ENCODE measurements at regions not wholly inside any gene's neighbourhood (a gene's known extent, or its start where the extent isn't known, plus 50 kb on each side); places are given as distances from the start of the nearest gene placed in this dataset.

DNA sequence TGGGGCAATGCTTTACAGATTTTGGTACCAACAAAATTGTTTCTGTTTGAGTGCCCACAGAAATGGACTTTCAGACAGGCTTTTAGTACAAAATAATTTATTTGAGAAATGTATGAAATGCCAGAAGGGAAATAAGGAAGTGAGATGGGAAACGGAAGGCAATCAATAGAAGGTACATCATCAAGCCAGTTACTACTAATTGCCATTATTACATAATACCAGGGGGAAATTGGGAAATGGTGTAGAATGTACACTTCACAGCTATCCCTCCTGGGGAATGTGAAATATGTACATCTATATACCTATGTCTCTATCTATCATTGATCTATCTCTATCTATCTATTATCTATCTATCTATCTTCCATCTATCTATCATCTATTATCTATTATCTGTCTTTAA lies 264.6 kb upstream of the B3GALT2 start:
- no peak overlapping the region for H3K27ac ChIP-seq (ENCODE audit: control insufficient read depth, insufficient read depth)
- H3K27me3 ChIP-seq (replicated peaks in 1 of 2; ENCODE audit: control insufficient read depth in 2 of 2, insufficient read depth in 2 of 2, low read length in 1 of 2) = no peaks in the 10 kb centered on the region
- TF ChIP-seq CREM (IDR thresholded peaks at IDR 0.05; ENCODE audit: low read depth) (no peak), PAX8 (IDR thresholded peaks at IDR 0.05) (no peak), ESRRA (IDR thresholded peaks at IDR 0.05; ENCODE audit: low read length) (no peak), BHLHE40 (IDR thresholded peaks at IDR 0.05; ENCODE audit: borderline replicate concordance in 1 of 2, low read depth in 2 of 2, low read length in 1 of 2) (no peak), ZNF207 (IDR thresholded peaks at IDR 0.05; ENCODE audit: borderline replicate concordance) (no peak), MXI1 (IDR thresholded peaks at IDR 0.05; ENCODE audit: low read depth, low read length) (no peak), FOS (IDR thresholded peaks at IDR 0.05; ENCODE audit: borderline replicate concordance, extremely low read depth, insufficient read length) (no peak), SIN3A (IDR thresholded peaks at IDR 0.05; ENCODE audit: low read depth, low read length) (no peak), NR2C2 (IDR thresholded peaks at IDR 0.05; ENCODE audit: borderline replicate concordance, control insufficient read depth, insufficient read length, low read depth) (no peak), CBX5 (IDR thresholded peaks at IDR 0.05; ENCODE audit: low read depth) (no peak), MEF2A (IDR thresholded peaks at IDR 0.05; ENCODE audit: insufficient read depth, low read depth, low read length) (no peak), BCLAF1 (IDR thresholded peaks at IDR 0.05) (no peak), ASH2L (IDR thresholded peaks at IDR 0.05; ENCODE audit: borderline replicate concordance, low read depth) (no peak), CHD1 (IDR thresholded peaks at IDR 0.05; ENCODE audit: low read depth, low read length) (no peak), RUNX3 (IDR thresholded peaks at IDR 0.05; ENCODE audit: low read length) (no peak)
- TF ChIP-seq, protein P1, sequence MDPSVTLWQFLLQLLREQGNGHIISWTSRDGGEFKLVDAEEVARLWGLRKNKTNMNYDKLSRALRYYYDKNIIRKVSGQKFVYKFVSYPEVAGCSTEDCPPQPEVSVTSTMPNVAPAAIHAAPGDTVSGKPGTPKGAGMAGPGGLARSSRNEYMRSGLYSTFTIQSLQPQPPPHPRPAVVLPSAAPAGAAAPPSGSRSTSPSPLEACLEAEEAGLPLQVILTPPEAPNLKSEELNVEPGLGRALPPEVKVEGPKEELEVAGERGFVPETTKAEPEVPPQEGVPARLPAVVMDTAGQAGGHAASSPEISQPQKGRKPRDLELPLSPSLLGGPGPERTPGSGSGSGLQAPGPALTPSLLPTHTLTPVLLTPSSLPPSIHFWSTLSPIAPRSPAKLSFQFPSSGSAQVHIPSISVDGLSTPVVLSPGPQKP (IDR thresholded peaks at IDR 0.05; ENCODE audit: low read depth, low read length) = no peak
- TF ChIP-seq, protein P2, sequence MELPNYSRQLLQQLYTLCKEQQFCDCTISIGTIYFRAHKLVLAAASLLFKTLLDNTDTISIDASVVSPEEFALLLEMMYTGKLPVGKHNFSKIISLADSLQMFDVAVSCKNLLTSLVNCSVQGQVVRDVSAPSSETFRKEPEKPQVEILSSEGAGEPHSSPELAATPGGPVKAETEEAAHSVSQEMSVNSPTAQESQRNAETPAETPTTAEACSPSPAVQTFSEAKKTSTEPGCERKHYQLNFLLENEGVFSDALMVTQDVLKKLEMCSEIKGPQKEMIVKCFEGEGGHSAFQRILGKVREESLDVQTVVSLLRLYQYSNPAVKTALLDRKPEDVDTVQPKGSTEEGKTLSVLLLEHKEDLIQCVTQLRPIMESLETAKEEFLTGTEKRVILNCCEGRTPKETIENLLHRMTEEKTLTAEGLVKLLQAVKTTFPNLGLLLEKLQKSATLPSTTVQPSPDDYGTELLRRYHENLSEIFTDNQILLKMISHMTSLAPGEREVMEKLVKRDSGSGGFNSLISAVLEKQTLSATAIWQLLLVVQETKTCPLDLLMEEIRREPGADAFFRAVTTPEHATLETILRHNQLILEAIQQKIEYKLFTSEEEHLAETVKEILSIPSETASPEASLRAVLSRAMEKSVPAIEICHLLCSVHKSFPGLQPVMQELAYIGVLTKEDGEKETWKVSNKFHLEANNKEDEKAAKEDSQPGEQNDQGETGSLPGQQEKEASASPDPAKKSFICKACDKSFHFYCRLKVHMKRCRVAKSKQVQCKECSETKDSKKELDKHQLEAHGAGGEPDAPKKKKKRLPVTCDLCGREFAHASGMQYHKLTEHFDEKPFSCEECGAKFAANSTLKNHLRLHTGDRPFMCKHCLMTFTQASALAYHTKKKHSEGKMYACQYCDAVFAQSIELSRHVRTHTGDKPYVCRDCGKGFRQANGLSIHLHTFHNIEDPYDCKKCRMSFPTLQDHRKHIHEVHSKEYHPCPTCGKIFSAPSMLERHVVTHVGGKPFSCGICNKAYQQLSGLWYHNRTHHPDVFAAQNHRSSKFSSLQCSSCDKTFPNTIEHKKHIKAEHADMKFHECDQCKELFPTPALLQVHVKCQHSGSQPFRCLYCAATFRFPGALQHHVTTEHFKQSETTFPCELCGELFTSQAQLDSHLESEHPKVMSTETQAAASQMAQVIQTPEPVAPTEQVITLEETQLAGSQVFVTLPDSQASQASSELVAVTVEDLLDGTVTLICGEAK (IDR thresholded peaks at IDR 0.05; ENCODE audit: borderline replicate concordance) = no peak
- no peak overlapping the region for H3K4me2 ChIP-seq (ENCODE audit: control insufficient read depth, insufficient read depth)
- no TSS peak for BruUV-seq (replicated peaks)
- ChIA-PET CTCF (interaction anchor here (1.2 kb wide), 1 partner anchor 23 kb away, joined by 3 read pairs; no protein-coding TSS in a partner anchor), RAD21 (ENCODE audit: unreplicated experiment) (no interaction called here), SMC1A (ENCODE audit: uncharacterized antibody, unreplicated experiment) (interaction anchor here (1.0 kb wide), 1 partner anchor 13 kb away, joined by 3 read pairs; no protein-coding TSS in a partner anchor), POLR2A (no interaction called here)
- no peak overlapping the region for H3K4me3 ChIP-seq
- H3K4me1 ChIP-seq (ENCODE audit: control insufficient read depth, insufficient read depth, low read length) = peaks cover 7% of the 10 kb centered on the region; the same call in 1 of the 2 replicates
- ATAC-seq = no peak
- no peak for DNase-seq (ENCODE audit: low read depth, low spot score)
- FAIRE-seq = no peak
- H3K9ac ChIP-seq (ENCODE audit: control insufficient read depth, insufficient read depth, low read length) = no peak overlapping the region
- no peaks in the 10 kb centered on the region for H3K79me2 ChIP-seq (ENCODE audit: control insufficient read depth, insufficient read depth, low read length)
- no peaks in the 10 kb centered on the region for H4K20me1 ChIP-seq (ENCODE audit: control insufficient read depth, insufficient read depth)
- H2AFZ ChIP-seq (ENCODE audit: control insufficient read depth, low read depth, low read length) = no peak overlapping the region
- intact Hi-C loops (cut with micrococcal nuclease; ENCODE audit: unreplicated experiment) = no loop called here
- WGBS (ENCODE audit: insufficient coverage, insufficient replicate concordance, low lambda C conversion rate, missing lambda C conversion rate) = 100% methylated on average over 1 of the region's 1 CpG
- in situ Hi-C loops (cut with MboI) = no loop called here
- no peaks in the 10 kb centered on the region for H3K9me3 ChIP-seq (replicated peaks; ENCODE audit: control insufficient read depth, insufficient read depth, low read length)
- no peaks in the 10 kb centered on the region for H3K36me3 ChIP-seq (ENCODE audit: control insufficient read depth in 2 of 2, insufficient read depth in 2 of 2, low read length in 1 of 2)
